ENCODE measurements at regions not wholly inside any gene's neighbourhood (a gene's known extent, or its start where the extent isn't known, plus 50 kb on each side); places are given as distances from the start of the nearest gene placed in this dataset.

- TF ChIP-seq POLR2AphosphoS5 (IDR thresholded peaks at IDR 0.05; ENCODE audit: low read depth) (no peak), EZH2 (IDR thresholded peaks at IDR 0.05; ENCODE audit: low read depth, unreplicated experiment) (no peak), EZH2phosphoT487 (IDR thresholded peaks at IDR 0.05; ENCODE audit: unreplicated experiment) (no peak), ZNF331 (CRISPR knock-in tag; IDR thresholded peaks at IDR 0.05; ENCODE audit: low read depth) (no peak), REST (IDR thresholded peaks at IDR 0.05; ENCODE audit: unreplicated experiment) (no peak)
- TF ChIP-seq, protein P1, sequence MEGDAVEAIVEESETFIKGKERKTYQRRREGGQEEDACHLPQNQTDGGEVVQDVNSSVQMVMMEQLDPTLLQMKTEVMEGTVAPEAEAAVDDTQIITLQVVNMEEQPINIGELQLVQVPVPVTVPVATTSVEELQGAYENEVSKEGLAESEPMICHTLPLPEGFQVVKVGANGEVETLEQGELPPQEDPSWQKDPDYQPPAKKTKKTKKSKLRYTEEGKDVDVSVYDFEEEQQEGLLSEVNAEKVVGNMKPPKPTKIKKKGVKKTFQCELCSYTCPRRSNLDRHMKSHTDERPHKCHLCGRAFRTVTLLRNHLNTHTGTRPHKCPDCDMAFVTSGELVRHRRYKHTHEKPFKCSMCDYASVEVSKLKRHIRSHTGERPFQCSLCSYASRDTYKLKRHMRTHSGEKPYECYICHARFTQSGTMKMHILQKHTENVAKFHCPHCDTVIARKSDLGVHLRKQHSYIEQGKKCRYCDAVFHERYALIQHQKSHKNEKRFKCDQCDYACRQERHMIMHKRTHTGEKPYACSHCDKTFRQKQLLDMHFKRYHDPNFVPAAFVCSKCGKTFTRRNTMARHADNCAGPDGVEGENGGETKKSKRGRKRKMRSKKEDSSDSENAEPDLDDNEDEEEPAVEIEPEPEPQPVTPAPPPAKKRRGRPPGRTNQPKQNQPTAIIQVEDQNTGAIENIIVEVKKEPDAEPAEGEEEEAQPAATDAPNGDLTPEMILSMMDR (conservative IDR thresholded peaks at IDR 0.05; ENCODE audit: low read depth in 2 of 2): no peak
These were observed 706.7 kb upstream of the ADAMTS5 start for GRCh38 chr21:27673581-27673980.

Data from GM23338 (cell line).